CD4-positive, alpha-beta T cell treated with Interleukin-6 at 100 ng/mL for 8 hours (primary cell): ENCODE measurements at regions not wholly inside any gene's neighbourhood (a gene's known extent, or its start where the extent isn't known, plus 50 kb on each side); places are given as distances from the start of the nearest gene placed in this dataset.
"Not testable (repeated sequence)": the region's sequence is repeated elsewhere in the genome, so short reads cannot be mapped to it uniquely, and the experiment has no call there.

ENCODE experiments used
- DNase-seq: peaks from one replicate; pipeline ENCODE4 v3.0.0-alpha.2; 2020; ENCODE audit warnings: mixed read lengths, low spot score

DNA sequence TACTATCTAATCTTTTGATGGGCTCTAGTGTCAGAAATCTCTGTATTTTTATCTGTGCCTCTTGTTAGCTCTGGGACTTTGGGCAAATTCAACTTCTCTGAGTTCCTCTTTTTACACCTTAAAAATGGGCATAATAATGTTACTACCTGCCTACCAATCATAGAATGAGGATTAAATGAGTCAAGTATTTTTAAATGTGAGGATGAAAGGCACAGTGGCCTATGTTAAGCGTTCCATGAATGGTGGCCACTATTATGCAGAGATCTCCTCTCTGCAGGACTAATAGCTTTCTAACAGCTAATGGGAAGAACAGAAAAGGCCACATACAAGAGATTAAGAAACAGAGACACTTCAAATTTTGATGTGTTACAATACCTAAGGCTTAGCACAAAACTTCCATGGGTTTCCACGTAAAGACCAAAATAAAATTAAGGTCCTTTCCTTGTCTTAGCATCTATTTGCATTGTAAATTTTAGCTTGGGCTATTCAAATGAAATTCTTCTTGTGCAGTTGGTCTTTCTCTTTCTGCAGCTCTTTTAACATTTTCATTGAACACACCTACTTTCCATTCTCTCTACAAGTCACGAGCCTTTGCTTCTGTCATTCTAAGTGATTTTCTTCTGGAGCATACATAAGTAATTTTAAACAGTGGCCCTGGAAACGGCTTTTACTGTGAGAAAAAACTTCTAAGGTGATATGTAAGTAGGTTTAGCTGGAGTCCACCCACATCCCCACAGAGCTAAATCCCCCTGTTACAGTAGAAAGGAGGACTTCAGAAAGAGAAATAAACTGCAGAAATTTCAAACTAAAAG, 117.9 kb upstream of the MED14 start:
- no peak for DNase-seq

DNA sequence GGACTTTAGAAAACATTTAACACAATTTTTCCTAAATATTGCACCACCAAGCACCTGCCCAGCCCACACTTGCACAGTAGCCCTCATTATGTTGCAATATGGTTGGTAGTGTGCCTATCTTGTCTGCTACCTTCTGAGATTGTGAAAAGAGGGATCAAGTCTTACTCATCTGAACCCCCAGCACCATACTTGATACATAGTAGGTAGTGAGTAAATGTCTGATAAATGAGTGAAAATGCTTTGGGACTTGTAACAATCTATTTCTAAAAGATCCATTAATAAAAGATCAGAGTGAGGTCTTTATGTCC, 118.4 kb upstream of the MED14 start:
- DNase-seq, result no peak

DNA sequence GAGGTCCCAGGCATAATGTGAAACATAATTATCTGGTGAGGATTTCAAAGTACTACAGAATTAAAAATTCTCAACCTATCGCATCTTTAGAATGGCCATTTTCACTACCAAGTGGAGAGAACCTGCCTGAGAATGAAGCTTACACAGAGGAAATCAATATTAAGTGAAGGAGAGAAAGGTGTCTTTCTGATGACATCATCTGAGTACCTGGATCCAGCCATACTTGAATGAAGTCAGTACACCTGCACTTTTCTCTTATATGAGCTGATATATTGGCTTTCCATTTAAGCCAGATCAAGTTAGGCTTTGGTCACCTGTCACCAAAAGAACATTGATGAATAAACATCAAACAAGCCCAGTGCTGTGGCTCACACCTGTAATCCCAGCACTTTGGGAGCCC, 118.9 kb upstream of the MED14 start:
- DNase-seq, result no peak

DNA sequence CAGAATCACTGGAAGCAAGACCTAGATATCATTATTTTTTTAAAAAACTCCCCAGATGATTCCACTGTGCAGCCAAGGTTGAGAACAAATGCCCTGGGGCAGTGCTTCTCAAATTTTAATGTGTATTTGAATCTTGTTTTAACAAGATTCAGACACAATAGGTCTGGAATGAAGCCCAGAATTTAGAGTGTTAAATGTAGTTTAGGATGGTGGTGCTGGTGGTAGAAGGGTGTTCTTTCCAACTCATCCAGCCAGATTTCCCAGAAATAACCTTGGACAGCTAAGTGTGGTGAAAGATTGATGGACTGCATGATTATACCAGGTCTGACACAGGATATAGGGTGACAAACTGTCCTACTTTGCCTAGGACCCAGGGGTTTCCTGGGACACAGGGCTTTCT, 120.1 kb upstream of the MED14 start:
- DNase-seq, result no peak

DNA sequence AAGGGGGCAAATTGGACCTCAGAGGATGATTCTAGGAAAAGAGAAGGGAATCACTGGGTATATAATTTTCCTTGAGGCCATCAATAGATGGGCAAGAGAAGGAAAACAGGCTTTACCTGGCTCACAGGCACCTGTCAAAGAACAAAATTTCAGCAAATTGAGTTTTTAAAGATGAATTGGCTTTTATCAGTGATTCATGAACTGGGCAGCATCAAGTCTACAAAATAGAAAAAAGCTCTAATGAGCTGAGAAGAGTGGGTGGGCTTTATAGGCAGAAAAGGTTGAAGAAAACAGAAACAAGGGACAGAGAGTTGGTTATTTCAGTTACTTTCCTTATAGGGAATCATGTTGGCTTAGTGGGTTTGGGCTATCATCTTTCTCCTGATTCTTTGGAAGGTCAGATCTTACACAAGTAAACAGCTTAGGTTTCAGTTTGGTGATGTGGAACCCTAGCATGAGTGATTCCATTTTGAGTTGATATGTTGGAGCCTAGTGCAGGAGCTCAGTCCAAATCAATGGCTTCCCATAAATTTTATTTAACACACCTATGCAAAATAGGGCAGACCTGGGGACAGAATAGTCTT, 120.7 kb upstream of the MED14 start:
- DNase-seq, result no peak

DNA sequence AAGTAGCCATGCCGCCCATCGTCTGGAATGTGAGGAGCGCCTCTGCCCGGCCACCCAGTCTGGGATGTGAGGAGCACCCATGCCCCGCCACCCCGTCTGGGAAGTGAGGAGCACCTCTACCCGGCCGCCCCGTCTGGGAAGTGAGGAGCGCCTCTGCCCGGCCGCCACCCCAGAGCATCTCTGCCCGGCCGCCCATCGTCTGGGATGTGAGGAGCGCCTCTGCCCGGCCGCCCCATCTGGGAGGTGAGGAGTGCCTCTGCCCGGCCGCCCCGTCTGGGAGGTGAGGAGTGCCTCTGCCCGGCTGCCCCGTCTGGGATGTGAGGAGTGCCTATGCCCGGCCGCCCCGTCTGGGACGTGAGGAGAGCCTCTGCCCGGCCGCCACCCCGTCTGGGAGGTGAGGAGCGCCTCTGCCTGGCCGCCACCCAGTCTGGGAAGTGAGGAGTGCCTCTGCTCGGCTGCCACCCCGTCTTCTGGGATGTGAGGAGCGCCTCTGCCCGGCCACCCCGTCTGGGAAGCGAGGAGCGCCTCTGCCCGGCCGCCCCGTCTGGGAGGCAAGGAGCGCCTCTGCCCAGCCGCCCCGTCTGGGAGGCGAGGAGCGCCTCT, 126.7 kb upstream of the MED14 start:
- DNase-seq, result not testable (repeated sequence)

DNA sequence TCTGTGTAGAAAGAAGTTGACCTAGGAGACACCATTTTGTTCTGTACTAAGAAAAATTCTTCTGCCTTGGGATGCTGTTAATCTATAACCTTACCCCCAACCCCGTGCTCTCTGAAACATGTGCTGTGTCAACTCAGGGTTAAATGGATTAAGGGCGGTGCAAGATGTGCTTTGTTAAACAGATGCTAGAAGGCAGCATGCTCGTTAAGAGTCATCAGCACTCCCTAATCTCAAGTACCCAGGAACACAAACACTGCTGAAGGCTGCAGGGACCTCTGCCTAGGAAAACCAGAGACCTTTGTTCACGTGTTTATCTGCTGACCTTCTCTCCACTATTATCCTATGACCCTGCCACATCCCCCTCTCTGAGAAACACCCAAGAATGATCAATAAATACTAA, 127.9 kb upstream of the MED14 start:
- not testable (repeated sequence) for DNase-seq

DNA sequence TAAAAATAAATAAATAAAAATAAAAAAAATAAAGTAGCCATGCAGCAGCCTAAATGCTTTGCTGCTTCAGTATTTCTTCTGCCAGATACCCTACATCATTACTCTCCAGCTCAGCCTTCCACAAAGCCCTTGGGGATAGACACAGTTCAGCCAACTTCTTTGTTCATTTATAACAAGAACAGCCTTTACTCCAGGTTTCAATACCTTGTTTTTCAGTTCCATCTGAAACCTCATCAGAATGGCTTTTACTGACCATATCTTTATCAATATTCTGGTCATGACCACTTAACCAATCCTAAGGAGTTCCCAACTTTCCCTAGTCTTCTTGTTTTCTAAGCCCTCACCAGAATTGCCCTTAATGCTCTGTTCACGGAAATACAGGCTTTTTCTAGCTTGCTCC, 128.3 kb upstream of the MED14 start:
- DNase-seq, result no peak

DNA sequence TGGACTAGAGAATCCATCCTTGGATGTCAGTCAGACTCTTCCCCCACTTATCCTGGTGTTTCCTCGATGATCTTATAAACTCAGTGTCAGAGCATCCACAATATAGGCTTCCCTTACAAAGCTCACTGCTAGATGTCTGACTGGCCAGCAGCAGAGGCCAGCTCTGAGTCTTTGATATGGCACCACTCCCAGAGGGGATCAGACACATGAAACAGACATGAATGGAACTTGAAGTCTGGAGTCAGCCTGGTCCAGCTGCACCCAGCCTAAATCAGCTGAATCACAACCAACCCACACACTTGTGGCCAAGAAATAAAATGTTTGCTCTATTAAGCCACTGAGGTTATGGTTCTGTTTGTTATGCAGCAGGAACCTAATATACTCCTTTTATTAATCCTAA, 129.6 kb upstream of the MED14 start:
- DNase-seq, result no peak

DNA sequence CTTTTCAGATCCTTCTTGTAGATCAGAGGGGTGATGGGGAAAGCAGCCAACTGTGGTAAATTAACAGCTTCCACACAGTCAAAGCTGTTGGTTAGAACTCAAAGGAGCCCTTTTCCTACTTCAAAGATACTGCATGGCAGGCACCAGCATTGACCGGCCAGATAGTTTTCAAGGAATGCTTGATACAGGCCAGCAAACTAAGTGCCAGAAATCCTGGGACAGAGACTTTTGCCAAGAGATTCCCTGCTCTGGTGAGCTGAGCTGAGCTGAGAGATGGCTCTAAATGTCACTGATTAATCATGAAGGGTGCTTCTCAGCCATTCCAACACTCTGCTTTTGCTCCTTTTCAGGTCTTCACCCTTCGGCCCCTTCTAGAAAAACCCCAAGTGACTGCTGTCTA, 131.6 kb upstream of the MED14 start:
- DNase-seq, result no peak

DNA sequence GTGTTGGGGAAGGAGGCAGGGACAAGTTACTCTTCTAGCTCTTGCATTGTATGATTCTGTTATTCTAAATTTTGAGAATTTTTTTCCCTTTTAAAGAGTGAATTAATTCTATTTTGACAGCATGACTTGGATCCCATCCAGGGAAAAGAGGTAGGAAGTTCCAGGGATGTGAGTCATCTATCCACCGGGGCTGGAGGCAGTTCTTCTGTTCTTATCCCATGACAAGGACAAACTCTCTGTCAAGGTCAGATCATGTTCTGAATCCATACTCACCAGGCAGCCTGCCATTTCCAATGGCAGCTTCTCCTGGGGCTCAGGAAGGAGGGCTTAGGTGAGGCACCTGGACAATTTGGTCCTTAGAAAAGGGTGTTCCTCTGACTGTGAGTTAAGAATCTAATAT, 132.0 kb upstream of the MED14 start:
- DNase-seq, result no peak

DNA sequence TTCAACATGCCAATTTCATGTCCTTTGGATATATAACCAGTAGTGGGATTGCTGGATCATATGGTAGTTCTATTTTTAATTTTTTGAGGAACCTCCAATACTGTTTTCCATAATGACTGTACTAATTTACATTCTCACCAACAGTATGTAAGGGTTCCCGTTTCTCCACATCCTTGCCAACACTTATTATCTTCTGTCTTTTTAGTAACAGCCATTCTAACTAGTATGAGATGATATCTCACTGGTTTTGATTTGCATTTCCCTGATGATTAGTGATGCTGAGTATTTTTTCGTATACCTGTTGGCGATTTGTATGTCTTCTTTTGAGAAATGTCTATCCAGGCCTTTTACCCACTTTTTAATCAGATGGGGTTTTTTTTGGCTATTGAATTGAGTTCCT, 133.5 kb upstream of the MED14 start:
- no peak for DNase-seq

DNA sequence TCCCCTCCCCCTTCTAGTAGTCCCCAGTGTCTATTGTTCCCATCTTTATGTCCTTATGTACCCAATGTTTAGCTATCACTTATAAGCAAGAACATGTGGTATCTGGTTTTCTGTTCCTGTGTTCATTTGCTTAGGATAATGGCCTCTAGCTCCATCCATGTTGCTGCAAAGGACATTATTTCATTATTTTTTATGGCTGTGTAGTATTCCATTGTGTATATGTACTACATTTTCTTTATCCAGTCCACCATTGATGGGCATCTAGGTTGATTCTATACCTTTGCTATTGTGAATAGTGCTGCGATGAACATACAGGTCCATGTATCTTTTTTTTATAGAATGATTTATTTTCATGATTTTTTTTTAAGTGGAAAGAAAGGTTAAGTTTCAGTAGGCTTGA, 135.6 kb upstream of the MED14 start:
- DNase-seq, result not testable (repeated sequence)

DNA sequence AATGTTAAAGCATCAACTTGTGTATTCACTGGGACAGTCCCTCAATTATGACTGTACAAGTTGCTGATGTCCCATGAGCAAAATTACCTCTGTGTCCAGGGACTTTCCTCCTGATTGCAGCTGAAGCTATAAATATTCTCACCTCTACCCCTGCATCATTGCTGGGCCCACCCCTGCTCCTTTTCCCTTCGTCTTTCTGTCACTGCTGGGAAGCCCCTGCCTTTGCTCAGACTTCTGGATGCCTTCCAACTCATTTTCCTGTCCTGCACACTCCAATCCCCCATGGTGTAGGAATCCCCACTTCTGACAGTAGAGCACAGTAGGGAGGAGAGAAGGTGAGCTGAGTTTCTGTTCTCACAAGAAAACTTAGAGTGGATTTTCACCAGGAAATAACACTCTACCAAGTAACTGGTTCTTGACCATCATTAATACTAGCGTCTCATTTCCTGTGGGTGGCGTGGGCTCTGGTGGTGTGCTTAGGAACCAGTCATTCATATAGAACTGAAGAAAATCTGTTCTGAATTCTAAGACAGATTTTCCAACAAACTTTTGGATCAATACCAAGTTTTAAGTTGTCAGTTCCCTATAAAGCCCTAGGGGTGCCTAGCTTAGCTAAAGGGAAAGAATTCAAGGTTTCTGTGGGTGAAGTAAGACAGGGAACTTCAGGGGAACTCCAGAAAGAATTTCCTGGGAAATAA, 136.2 kb upstream of the MED14 start:
- DNase-seq, result no peak

DNA sequence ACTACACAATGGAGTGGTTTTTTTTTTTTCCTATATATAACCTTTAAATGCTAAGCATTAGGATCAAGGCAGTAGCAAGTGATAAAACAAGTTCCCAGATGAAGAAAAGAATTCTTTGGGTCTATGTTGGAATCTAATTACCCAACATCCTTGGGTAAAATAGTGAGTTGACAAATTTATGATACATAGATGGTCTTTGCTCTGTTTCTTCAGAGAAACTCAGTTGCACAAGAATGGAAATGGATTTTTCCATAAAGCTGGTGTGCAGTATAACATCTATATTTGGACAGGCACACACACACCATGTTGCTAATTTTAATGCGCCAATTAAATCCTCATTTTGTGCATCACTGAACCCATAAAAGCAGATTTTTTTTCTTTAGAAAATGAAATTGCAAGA, 137.0 kb upstream of the MED14 start:
- no peak for DNase-seq

DNA sequence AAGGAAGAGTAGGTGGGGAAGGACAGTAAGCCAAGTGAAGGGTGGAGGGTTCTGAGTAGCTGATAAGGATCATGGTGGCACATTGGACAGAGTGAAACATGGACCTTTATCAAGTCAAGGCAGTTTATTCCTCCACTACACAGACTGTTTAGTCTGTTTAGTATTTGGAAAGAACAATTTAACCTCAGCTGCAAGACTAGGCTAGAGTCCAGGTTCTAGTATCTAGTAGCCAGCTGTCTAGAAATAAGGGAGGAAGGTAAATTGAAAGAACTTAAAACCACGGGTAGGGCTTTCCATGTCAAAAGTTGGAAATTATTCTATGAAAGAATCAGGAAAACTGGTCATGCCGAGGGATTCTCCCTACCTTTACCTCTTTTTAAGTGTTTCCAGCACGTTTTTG, 140.1 kb upstream of the MED14 start:
- no peak for DNase-seq

DNA sequence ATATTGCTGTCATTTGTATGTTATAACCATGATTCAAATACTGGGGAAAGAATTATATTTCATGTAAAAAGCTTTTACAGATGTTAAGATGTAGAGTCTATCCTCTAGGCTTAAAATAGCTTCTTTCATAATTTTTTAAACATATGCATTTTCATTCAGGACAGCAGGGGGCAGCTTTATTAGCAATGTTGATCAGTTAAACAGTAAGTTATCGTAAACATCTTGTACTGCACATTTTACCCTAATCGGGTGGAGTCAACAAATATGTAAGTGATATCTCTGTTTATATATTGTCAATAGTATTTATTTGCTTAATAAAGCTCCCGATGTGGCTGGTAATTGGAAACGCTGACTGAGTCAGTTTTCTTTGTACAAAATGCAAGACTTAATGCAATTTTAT, 142.5 kb upstream of the MED14 start:
- DNase-seq, result peak; percentile 35

DNA sequence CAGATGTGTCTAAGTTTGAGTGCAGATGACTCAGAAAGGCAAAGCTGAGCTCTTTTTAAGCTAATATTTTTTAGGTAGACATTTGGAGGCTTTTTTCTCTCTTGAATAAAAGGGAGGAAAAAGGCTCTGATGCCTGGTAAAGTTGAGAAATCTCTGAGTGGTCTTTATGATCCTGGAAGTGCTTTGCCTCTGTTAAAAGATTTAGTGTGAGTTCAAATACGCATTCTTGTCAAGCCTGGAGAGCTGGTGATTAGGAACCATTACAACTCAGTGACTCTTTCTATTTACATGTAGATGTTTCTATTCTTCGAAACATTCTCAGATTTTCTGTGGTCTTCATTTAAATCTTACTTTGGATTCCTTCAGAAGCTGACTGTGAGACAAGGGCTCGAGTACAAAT, 143.4 kb upstream of the MED14 start:
- DNase-seq, result no peak

DNA sequence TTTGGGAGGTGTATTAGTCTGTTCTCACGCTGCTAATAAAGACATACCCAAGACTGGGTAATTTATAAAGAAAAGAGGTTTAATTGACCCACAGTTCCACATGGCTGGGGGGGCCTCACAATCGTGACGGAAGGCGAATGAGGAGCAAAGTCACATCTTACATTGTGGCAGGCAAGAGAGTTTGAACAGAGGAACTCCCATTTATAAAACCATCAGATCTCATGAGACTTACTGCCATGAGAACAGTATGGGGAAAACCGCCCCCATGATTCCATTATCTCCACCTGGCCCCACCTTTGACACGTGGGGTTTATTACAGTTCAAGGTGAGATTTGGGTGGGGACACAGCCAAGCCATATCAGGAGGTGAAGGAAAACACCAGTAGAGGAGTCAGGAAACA, 143.8 kb upstream of the MED14 start:
- DNase-seq, result not testable (repeated sequence)

DNA sequence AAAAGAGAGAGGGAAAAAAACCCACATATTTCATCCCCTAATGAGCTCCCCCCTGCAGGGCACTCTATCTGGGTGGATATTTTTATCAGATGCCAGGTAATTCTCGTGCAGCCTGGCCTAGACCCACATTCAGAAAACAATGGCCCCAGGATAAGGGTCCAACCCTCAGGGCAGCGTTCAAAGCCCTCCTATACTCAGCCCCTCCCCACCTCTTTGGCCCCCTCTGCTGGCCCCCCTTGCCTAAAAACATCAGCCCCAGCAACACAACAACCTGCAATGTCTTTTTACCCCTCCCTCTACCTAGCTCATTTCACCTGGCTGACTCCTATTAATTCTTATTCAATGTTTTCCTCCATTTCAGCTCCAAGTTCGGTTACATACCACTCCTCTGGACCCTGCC, 145.4 kb upstream of the MED14 start:
- DNase-seq, result no peak

DNA sequence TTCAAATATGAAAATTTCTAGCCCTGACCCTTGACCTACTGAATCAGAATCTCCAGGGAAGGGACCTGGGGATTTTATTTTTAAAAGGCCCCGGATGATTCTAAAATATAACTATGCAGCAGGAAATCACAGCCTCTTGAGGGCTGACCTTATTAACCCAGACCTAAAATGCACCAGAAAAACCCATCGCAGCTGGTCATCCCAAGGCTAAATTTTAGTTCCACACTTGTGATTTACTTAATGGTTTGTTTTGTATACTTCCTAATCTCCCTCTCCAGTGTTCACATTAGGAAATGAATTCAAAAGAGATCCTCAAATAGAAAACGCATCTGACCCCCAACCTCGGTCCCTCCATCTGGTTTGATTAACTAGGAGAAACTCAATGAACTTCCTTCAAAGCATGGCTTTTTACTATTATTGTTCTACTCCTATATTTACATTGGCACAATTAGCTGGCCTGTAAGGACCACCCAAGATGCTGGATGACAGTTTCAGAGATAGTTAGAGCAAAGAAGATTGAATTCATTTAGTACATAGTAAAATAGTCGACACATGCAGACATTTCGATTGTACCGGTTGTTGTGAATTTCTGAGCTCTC, 147.8 kb upstream of the MED14 start:
- DNase-seq, result no peak

DNA sequence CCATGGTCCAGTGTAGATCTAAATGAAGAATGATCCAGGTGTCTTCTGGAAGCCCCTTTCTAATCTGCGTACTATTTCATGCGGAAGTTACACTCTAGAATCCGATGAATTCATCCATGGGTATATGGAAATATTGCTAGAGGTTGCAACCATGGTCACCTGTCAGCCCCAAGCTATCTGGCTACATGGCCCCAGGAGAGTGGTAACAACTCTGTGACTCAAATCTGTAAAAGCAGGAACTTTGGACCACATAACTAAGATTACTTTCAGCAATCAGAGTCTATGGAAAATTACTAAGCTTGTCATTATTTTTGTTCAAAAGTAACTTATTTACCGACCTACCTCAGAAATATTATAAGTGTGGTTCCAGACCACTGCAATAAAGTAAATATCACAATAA, 150.6 kb upstream of the MED14 start:
- DNase-seq, result no peak

DNA sequence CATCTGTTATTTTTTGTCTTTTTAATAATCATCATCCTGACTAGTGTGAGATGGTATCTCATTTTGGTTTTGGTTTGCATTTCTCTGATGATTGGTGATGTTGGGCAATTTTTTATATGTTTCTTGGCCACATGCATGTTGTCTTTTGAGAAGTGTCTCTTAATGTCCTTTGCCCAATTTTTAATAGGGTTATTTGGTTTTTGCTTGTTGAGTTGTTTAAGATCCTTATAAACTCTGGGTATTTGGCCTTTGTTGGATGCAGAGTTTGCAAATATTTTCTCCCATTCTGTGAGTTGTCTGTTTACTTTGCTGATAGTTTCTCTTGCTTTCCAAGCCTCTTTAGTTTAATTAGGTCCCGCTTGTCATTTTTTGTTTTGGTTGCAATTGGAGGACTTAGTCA, 152.1 kb upstream of the MED14 start:
- DNase-seq, result no peak
